ENCODE measurements at regions not wholly inside any gene's neighbourhood (a gene's known extent, or its start where the extent isn't known, plus 50 kb on each side); places are given as distances from the start of the nearest gene placed in this dataset.

GRCh38 chr5:52339285-52339684 is 448.4 kb upstream of the ITGA1 start:
- TF ChIP-seq POLR2A (IDR thresholded peaks at IDR 0.05) = no peak
- TF ChIP-seq, protein P1, sequence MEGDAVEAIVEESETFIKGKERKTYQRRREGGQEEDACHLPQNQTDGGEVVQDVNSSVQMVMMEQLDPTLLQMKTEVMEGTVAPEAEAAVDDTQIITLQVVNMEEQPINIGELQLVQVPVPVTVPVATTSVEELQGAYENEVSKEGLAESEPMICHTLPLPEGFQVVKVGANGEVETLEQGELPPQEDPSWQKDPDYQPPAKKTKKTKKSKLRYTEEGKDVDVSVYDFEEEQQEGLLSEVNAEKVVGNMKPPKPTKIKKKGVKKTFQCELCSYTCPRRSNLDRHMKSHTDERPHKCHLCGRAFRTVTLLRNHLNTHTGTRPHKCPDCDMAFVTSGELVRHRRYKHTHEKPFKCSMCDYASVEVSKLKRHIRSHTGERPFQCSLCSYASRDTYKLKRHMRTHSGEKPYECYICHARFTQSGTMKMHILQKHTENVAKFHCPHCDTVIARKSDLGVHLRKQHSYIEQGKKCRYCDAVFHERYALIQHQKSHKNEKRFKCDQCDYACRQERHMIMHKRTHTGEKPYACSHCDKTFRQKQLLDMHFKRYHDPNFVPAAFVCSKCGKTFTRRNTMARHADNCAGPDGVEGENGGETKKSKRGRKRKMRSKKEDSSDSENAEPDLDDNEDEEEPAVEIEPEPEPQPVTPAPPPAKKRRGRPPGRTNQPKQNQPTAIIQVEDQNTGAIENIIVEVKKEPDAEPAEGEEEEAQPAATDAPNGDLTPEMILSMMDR (IDR thresholded peaks at IDR 0.05) = no peak
- no peak overlapping the region for H3K4me3 ChIP-seq (ENCODE audit: low read depth, poor library complexity, severe bottlenecking)
- WGBS, 2 donors = 85 to 87% methylated on average over 3 of the region's 3 CpGs
- DNase-seq (ENCODE audit: low spot score in 2 of 2) = no peak
- intact Hi-C loops (cut with DNase I; ENCODE audit: low total_unique reads) = no loop called here

DNA sequence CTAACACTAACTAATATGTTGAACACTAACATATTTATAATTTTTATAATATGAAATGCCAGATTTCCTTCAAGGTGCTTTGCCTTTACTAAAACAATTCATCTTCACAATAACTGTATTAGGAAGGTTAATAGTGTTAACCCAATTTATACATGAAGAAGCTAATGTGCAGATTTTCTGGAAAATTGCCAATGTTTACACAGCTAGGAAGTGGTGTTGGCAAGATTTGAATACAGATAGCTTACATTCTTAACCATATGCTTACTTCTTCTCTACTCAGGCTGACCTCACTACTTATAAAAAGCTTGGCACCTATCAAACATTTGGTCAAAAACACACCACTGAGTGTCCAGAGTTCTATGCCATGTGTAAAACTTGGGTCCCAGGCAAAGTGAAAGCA is 445.4 kb upstream of the ITGA1 start:
- TF ChIP-seq, protein P1 (IDR thresholded peaks at IDR 0.05) = no peak
- no peak for TF ChIP-seq POLR2A (IDR thresholded peaks at IDR 0.05)
- intact Hi-C loops (cut with DNase I; ENCODE audit: low total_unique reads) = no loop called here
- no peak for DNase-seq (ENCODE audit: low spot score in 2 of 2)
- no peak overlapping the region for H3K4me3 ChIP-seq (ENCODE audit: low read depth, poor library complexity, severe bottlenecking)

DNA sequence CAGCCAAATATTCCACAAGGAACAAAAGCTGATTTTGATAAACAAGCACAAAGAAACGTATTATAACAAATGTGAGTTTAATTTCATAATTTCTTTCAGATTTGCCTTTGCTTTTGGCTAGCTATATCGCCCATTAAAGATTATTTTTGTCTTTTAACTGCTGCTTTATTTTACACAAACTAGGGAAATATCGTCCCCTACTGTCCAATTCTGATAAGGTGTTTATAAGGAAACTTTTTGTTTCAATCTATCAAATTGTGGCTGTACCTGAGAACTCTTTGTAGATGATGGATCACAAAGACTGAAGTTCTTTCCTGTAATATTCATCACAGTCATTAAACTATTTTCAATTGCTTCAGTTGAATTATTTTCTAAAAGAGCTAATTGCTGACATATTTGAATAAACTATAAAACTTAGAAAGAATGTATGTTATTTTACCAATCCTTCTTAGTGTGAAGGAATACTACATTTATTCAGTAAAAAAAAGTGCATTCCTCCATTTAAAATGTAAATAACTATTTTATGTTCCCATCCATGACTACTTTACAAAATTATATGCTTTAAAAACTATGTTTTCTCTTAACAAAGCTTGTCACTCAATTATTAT is 431.3 kb upstream of the ITGA1 start:
- H3K4me3 ChIP-seq (ENCODE audit: low read depth, poor library complexity, severe bottlenecking) = no peak overlapping the region
- TF ChIP-seq POLR2A (IDR thresholded peaks at IDR 0.05) = no peak
- TF ChIP-seq, protein P1 (IDR thresholded peaks at IDR 0.05) = no peak
- DNase-seq (ENCODE audit: low spot score in 2 of 2) = no peak
- intact Hi-C loops (cut with DNase I; ENCODE audit: low total_unique reads) = no loop called here
- WGBS, 2 donors = 15 to 18% methylated on average over 3 of the region's 3 CpGs

DNA sequence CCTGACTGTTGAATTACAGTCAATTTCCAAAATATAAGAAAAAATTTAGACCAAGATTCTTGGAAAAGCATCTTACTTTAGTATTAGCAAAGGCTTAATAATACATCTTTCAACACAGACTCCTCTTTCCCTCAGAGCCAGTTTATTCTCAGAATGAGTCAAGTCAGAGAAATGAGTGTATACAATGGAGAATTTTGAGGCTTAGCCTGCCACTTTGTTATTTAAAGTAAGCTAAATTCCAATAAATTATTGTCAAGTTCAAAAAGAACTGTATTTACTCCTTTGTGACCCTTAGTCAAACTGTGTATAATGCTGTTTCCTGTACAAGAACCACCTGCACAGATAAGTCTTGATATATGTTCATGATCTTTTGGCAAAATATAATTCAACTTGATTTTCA is 428.5 kb upstream of the ITGA1 start:
- H3K4me3 ChIP-seq (ENCODE audit: low read depth, poor library complexity, severe bottlenecking) = no peak overlapping the region
- no peak for DNase-seq (ENCODE audit: low spot score in 2 of 2)
- intact Hi-C loops (cut with DNase I; ENCODE audit: low total_unique reads) = no loop called here
- TF ChIP-seq, protein P1 (IDR thresholded peaks at IDR 0.05) = no peak
- TF ChIP-seq POLR2A (IDR thresholded peaks at IDR 0.05) = no peak

DNA sequence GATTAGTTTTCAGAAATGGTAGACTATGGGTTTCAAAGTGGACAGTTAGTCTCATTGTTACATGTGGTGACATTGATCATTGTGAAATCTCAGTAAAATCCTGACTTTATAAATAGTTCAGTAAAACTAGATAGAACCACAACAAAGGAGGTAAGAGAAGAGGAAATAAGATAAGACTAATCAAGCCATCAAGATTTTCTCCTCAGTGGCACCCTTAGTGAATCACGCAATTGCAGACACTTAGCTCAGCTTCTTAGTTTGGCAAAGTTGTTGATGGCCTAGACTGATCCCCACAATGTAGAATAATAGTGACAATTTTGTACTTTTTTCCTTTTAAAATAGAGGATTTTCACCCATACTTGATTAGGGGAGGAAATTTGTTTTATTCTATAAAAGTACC is 426.7 kb upstream of the ITGA1 start:
- intact Hi-C loops (cut with DNase I; ENCODE audit: low total_unique reads) = no loop called here
- H3K4me3 ChIP-seq (ENCODE audit: low read depth, poor library complexity, severe bottlenecking) = no peak overlapping the region
- no peak for TF ChIP-seq POLR2A (IDR thresholded peaks at IDR 0.05)
- TF ChIP-seq, protein P1 (IDR thresholded peaks at IDR 0.05) = no peak
- no peak for DNase-seq (ENCODE audit: low spot score in 2 of 2)
- WGBS, 2 donors = 83 to 86% methylated on average over 1 of the region's 1 CpG

DNA sequence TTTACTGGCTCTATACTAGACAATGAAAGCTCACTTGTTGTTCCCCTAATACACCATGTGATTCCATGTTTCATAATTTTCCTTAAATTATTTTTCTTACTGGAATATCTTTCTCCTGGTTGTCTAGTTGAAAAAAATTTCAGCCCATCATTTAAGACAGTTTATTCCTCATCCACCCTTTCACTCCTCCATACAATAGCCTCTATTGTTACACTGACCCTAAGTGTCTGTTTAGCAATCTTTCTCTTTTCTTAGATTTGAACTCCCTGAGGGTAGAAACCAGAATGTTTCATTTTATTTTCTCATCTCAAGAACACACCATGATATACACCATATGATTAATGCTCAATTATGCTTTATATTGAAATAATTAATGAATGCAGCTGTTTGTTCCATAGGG is 413.4 kb upstream of the ITGA1 start:
- no peak for TF ChIP-seq POLR2A (IDR thresholded peaks at IDR 0.05)
- TF ChIP-seq, protein P1 (IDR thresholded peaks at IDR 0.05) = no peak
- DNase-seq (ENCODE audit: low spot score in 2 of 2) = no peak
- intact Hi-C loops (cut with DNase I; ENCODE audit: low total_unique reads) = no loop called here
- no peak overlapping the region for H3K4me3 ChIP-seq (ENCODE audit: low read depth, poor library complexity, severe bottlenecking)
